ENCODE measurements at regions not wholly inside any gene's neighbourhood (a gene's known extent, or its start where the extent isn't known, plus 50 kb on each side); places are given as distances from the start of the nearest gene placed in this dataset.

DNA sequence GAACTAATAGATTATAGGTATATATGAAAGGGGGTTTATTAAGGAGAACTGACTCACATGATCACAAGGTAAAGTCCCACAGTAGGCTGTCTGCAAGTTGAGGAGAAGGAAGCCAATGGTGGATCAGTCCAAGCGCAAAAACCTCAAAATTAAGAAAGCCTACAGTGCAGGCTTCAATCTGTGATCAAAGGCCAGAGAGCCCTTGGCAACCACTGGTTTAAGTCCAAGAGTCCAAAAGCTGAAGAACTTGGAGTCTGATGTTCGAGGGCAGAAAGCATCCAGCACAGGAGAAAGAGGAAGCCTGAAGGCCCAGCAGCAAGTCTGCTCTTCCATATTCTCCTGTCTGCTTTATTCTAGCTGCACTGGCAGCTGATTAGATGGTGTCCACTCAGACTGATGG, 721.3 kb upstream of the PCDH9 start (continued):
- no peak for TF ChIP-seq SRF (IDR thresholded peaks at IDR 0.05; ENCODE audit: low read depth, low read length)
- TF ChIP-seq, protein P1, sequence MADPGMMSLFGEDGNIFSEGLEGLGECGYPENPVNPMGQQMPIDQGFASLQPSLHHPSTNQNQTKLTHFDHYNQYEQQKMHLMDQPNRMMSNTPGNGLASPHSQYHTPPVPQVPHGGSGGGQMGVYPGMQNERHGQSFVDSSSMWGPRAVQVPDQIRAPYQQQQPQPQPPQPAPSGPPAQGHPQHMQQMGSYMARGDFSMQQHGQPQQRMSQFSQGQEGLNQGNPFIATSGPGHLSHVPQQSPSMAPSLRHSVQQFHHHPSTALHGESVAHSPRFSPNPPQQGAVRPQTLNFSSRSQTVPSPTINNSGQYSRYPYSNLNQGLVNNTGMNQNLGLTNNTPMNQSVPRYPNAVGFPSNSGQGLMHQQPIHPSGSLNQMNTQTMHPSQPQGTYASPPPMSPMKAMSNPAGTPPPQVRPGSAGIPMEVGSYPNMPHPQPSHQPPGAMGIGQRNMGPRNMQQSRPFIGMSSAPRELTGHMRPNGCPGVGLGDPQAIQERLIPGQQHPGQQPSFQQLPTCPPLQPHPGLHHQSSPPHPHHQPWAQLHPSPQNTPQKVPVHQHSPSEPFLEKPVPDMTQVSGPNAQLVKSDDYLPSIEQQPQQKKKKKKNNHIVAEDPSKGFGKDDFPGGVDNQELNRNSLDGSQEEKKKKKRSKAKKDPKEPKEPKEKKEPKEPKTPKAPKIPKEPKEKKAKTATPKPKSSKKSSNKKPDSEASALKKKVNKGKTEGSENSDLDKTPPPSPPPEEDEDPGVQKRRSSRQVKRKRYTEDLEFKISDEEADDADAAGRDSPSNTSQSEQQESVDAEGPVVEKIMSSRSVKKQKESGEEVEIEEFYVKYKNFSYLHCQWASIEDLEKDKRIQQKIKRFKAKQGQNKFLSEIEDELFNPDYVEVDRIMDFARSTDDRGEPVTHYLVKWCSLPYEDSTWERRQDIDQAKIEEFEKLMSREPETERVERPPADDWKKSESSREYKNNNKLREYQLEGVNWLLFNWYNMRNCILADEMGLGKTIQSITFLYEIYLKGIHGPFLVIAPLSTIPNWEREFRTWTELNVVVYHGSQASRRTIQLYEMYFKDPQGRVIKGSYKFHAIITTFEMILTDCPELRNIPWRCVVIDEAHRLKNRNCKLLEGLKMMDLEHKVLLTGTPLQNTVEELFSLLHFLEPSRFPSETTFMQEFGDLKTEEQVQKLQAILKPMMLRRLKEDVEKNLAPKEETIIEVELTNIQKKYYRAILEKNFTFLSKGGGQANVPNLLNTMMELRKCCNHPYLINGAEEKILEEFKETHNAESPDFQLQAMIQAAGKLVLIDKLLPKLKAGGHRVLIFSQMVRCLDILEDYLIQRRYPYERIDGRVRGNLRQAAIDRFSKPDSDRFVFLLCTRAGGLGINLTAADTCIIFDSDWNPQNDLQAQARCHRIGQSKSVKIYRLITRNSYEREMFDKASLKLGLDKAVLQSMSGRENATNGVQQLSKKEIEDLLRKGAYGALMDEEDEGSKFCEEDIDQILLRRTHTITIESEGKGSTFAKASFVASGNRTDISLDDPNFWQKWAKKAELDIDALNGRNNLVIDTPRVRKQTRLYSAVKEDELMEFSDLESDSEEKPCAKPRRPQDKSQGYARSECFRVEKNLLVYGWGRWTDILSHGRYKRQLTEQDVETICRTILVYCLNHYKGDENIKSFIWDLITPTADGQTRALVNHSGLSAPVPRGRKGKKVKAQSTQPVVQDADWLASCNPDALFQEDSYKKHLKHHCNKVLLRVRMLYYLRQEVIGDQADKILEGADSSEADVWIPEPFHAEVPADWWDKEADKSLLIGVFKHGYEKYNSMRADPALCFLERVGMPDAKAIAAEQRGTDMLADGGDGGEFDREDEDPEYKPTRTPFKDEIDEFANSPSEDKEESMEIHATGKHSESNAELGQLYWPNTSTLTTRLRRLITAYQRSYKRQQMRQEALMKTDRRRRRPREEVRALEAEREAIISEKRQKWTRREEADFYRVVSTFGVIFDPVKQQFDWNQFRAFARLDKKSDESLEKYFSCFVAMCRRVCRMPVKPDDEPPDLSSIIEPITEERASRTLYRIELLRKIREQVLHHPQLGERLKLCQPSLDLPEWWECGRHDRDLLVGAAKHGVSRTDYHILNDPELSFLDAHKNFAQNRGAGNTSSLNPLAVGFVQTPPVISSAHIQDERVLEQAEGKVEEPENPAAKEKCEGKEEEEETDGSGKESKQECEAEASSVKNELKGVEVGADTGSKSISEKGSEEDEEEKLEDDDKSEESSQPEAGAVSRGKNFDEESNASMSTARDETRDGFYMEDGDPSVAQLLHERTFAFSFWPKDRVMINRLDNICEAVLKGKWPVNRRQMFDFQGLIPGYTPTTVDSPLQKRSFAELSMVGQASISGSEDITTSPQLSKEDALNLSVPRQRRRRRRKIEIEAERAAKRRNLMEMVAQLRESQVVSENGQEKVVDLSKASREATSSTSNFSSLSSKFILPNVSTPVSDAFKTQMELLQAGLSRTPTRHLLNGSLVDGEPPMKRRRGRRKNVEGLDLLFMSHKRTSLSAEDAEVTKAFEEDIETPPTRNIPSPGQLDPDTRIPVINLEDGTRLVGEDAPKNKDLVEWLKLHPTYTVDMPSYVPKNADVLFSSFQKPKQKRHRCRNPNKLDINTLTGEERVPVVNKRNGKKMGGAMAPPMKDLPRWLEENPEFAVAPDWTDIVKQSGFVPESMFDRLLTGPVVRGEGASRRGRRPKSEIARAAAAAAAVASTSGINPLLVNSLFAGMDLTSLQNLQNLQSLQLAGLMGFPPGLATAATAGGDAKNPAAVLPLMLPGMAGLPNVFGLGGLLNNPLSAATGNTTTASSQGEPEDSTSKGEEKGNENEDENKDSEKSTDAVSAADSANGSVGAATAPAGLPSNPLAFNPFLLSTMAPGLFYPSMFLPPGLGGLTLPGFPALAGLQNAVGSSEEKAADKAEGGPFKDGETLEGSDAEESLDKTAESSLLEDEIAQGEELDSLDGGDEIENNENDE (IDR thresholded peaks at IDR 0.05; ENCODE audit: insufficient replicate concordance, low read length) = no peak
- no peak for TF ChIP-seq CHD2 (IDR thresholded peaks at IDR 0.05; ENCODE audit: low read length)
- no peak for TF ChIP-seq SP2 (IDR thresholded peaks at IDR 0.05; ENCODE audit: low read length)
- TF ChIP-seq RNF2 (IDR thresholded peaks at IDR 0.05; ENCODE audit: borderline replicate concordance, low read depth, low read length, missing control alignments, poor library complexity, severe bottlenecking) = no peak

Measured in H1 (cell line).